ENCODE measurements at regions not wholly inside any gene's neighbourhood (a gene's known extent, or its start where the extent isn't known, plus 50 kb on each side); places are given as distances from the start of the nearest gene placed in this dataset.

DNA sequence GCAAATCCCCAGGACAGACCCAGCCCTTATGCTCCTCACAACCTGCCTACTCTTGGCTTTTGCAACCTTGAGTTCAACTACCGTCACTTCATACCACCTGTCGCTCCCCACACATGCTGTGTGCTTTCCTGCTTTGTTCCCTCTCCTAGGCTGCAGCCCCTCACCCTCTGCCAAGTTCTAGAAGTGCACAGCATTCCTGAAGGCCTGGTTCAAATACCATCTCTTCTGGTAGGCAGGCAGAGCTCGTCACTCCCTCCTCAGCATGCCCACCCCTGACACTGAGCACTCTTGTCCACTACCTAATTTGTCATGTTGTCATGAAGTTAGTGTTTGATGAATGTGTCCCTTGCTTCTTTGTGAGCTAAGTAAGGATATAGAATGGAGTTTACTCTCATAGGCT, 129.6 kb downstream of the SEMA6D start:
- Histone ChIP-seq H4K20me1 (ENCODE audit: low read depth, low read length) (no peaks in the 10 kb centered on the region), H3K27ac (ENCODE audit: low read depth, low read length) (no peak overlapping the region), H2AFZ (ENCODE audit: low read depth, low read length, severe bottlenecking) (no peak overlapping the region), H3K36me3 (ENCODE audit: low read length) (no peaks in the 10 kb centered on the region), H3K4me2 (ENCODE audit: low read depth, low read length, poor library complexity, severe bottlenecking) (no peak overlapping the region), H3K9me2 (replicated peaks; ENCODE audit: insufficient read depth, low read length) (no peaks in the 10 kb centered on the region), H3F3A (ENCODE audit: insufficient read depth) (no peaks in the 10 kb centered on the region), H3K9ac (ENCODE audit: low read length) (no peak overlapping the region), H3K79me2 (ENCODE audit: insufficient read depth, low read length) (no peaks in the 10 kb centered on the region), H3K4me3 (ENCODE audit: insufficient read depth, low read length, poor library complexity, severe bottlenecking) (no peak overlapping the region), H3K27me3 (ENCODE audit: low read length) (no peaks in the 10 kb centered on the region), H3K9me3 (ENCODE audit: insufficient read depth, low read length) (no peaks in the 10 kb centered on the region)
- TF ChIP-seq, protein P1, sequence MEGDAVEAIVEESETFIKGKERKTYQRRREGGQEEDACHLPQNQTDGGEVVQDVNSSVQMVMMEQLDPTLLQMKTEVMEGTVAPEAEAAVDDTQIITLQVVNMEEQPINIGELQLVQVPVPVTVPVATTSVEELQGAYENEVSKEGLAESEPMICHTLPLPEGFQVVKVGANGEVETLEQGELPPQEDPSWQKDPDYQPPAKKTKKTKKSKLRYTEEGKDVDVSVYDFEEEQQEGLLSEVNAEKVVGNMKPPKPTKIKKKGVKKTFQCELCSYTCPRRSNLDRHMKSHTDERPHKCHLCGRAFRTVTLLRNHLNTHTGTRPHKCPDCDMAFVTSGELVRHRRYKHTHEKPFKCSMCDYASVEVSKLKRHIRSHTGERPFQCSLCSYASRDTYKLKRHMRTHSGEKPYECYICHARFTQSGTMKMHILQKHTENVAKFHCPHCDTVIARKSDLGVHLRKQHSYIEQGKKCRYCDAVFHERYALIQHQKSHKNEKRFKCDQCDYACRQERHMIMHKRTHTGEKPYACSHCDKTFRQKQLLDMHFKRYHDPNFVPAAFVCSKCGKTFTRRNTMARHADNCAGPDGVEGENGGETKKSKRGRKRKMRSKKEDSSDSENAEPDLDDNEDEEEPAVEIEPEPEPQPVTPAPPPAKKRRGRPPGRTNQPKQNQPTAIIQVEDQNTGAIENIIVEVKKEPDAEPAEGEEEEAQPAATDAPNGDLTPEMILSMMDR (IDR thresholded peaks at IDR 0.05; ENCODE audit: insufficient read depth, low read length, poor library complexity, severe bottlenecking) = no peak
- no peak for TF ChIP-seq EZH2phosphoT487 (conservative IDR thresholded peaks at IDR 0.05; ENCODE audit: low read length)

- no peaks in the 10 kb centered on the region for H3K79me2 ChIP-seq (ENCODE audit: insufficient read depth, low read length)
- no peak overlapping the region for H3K4me3 ChIP-seq (ENCODE audit: insufficient read depth, low read length, poor library complexity, severe bottlenecking)
- no peaks in the 10 kb centered on the region for H3K36me3 ChIP-seq (ENCODE audit: low read length)
- no peak overlapping the region for H3K4me2 ChIP-seq (ENCODE audit: low read depth, low read length, poor library complexity, severe bottlenecking)
- no peak overlapping the region for H3K9ac ChIP-seq (ENCODE audit: low read length)
- no peaks in the 10 kb centered on the region for H3K9me2 ChIP-seq (replicated peaks; ENCODE audit: insufficient read depth, low read length)
- no peaks in the 10 kb centered on the region for H3F3A ChIP-seq (ENCODE audit: insufficient read depth)
- H2AFZ ChIP-seq (ENCODE audit: low read depth, low read length, severe bottlenecking) = no peak overlapping the region
- no peaks in the 10 kb centered on the region for H4K20me1 ChIP-seq (ENCODE audit: low read depth, low read length)
- no peaks in the 10 kb centered on the region for H3K27me3 ChIP-seq (ENCODE audit: low read length)
- no peaks in the 10 kb centered on the region for H3K9me3 ChIP-seq (ENCODE audit: insufficient read depth, low read length)
- H3K27ac ChIP-seq (ENCODE audit: low read depth, low read length) = no peak overlapping the region
- no peak for TF ChIP-seq EZH2phosphoT487 (conservative IDR thresholded peaks at IDR 0.05; ENCODE audit: low read length)
- TF ChIP-seq, protein P1 (IDR thresholded peaks at IDR 0.05; ENCODE audit: insufficient read depth, low read length, poor library complexity, severe bottlenecking) = no peak
Observed at GRCh38 chr15:47856071-47856470, 138.8 kb downstream of the SEMA6D start.

DNA sequence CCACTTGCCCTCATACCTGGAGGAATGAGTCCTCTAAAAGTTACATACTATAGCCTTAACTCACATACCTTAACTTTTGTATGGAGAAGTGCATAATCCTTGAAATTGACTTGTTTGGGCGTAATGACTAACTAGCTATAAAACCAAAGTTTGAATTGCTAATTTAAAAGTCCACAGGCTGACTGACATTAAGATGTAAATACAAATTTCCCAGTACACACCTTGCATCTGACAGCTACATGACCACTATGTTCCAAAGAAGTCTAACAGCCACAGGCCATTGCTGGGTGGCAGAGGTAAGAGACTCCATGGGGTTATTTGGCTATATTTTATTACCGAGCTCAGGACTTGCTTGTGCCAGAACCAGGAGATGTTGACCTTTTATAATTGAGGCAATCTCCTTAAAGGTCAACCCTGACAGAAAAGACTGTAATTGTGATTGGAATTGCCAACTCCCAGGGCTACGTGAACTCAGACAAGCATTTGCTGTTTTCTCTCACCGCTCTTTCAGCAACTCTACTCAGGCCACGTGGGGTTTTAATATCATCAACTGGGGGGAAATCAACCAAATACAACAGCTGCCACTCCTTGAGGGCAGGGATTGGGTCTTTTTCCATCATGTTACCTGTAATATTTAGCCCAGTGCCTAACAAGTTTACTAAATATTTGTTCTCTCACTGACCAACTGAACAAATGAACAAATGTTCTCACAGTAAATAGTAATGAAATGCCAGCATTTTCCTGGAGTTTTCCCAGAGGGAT, 139.9 kb downstream of the SEMA6D start:
- Histone ChIP-seq H2AFZ (ENCODE audit: low read depth, low read length, severe bottlenecking) (no peak overlapping the region), H3K9me2 (replicated peaks; ENCODE audit: insufficient read depth, low read length) (no peaks in the 10 kb centered on the region), H3K9ac (ENCODE audit: low read length) (no peak overlapping the region), H3K4me2 (ENCODE audit: low read depth, low read length, poor library complexity, severe bottlenecking) (no peak overlapping the region), H3K4me3 (ENCODE audit: insufficient read depth, low read length, poor library complexity, severe bottlenecking) (no peak overlapping the region), H3K27me3 (ENCODE audit: low read length) (no peaks in the 10 kb centered on the region), H3K27ac (ENCODE audit: low read depth, low read length) (no peak overlapping the region), H3K9me3 (ENCODE audit: insufficient read depth, low read length) (no peaks in the 10 kb centered on the region), H4K20me1 (ENCODE audit: low read depth, low read length) (no peaks in the 10 kb centered on the region), H3K36me3 (ENCODE audit: low read length) (no peaks in the 10 kb centered on the region), H3F3A (ENCODE audit: insufficient read depth) (no peaks in the 10 kb centered on the region), H3K79me2 (ENCODE audit: insufficient read depth, low read length) (no peaks in the 10 kb centered on the region)
- TF ChIP-seq, protein P1 (IDR thresholded peaks at IDR 0.05; ENCODE audit: insufficient read depth, low read length, poor library complexity, severe bottlenecking) = no peak
- no peak for TF ChIP-seq EZH2phosphoT487 (conservative IDR thresholded peaks at IDR 0.05; ENCODE audit: low read length)
